CD14-positive monocyte (primary cell): ENCODE measurements at regions not wholly inside any gene's neighbourhood (a gene's known extent, or its start where the extent isn't known, plus 50 kb on each side); places are given as distances from the start of the nearest gene placed in this dataset.

Experiments used
- DNase-seq, 3 donors: peaks; one replicate each; pipeline ENCODE4 v3.0.0-alpha.2; 2011 to 2022
- H2AFZ ChIP-seq: 2 replicates; pipeline ENCODE4 v1.6.0; 2012; ENCODE audit warnings: mild to moderate bottlenecking, low read depth, low read length, inconsistent platforms; ENCODE audit not compliant: insufficient read depth, poor library complexity, severe bottlenecking
- H3K27ac ChIP-seq, 2 donors: 1 replicate in 1 of 2; 2 replicates in 1 of 2; pipeline ENCODE4 v1.5.1; 2012 to 2013; ENCODE audit warnings: low read length in 2 of 2, control low read depth in 1 of 2, inconsistent platforms in 1 of 2, low read depth in 1 of 2, mild to moderate bottlenecking in 1 of 2
- H3K27me3 ChIP-seq, 2 donors: one replicate each; pipeline versions ENCODE4 v1.6.0 to v1.6.1; 2011 to 2013; ENCODE audit warnings: low read length in 2 of 2; ENCODE audit not compliant: control insufficient read depth in 2 of 2, insufficient read depth in 2 of 2
- H3K36me3 ChIP-seq, 2 donors: replicated peaks in 1 of 2; 1 replicate in 1 of 2; 2 replicates in 1 of 2; pipeline versions ENCODE4 v1.5.1 to v1.6.1; 2012 to 2013; ENCODE audit warnings: low read length in 2 of 2, control low read depth in 1 of 2, inconsistent platforms in 1 of 2, mild to moderate bottlenecking in 1 of 2; ENCODE audit not compliant: insufficient read depth in 2 of 2, control insufficient read depth in 1 of 2
- H3K4me1 ChIP-seq, 2 donors: 1 replicate in 1 of 2; 2 replicates in 1 of 2; pipeline versions ENCODE4 v1.5.1 to v1.6.1; 2012 to 2013; ENCODE audit warnings: low read length in 2 of 2, control low read depth in 1 of 2, inconsistent platforms in 1 of 2, mild to moderate bottlenecking in 1 of 2, moderate library complexity in 1 of 2; ENCODE audit not compliant: insufficient read depth in 2 of 2, control insufficient read depth in 1 of 2
- H3K4me2 ChIP-seq: replicated peaks from 2 replicates; pipeline ENCODE3; 2012; ENCODE audit warnings: low read length, moderate library complexity, mild to moderate bottlenecking; ENCODE audit not compliant: poor library complexity, severe bottlenecking; ENCODE audit errors: extremely low read depth
- H3K4me3 ChIP-seq, 3 experiments: fragments of 200-600 bp in 1 of 3; sonication (generic) in 1 of 3; replicated peaks in 1 of 3; 1 replicate in 2 of 3; 2 replicates in 1 of 3; pipeline ENCODE4 v1.5.1; 2011 to 2013; ENCODE audit warnings: low read length in 3 of 3, mild to moderate bottlenecking in 3 of 3, control low read depth in 2 of 3, low read depth in 2 of 3, inconsistent platforms in 1 of 3, moderate library complexity in 1 of 3
- H3K79me2 ChIP-seq: 2 replicates; pipeline ENCODE4 v1.6.0; 2012; ENCODE audit warnings: mild to moderate bottlenecking, control low read depth, inconsistent platforms, low read length, moderate library complexity; ENCODE audit not compliant: insufficient read depth
- H3K9ac ChIP-seq: 2 replicates; pipeline ENCODE4 v1.6.0; 2017; ENCODE audit warnings: low read length, mild to moderate bottlenecking; ENCODE audit not compliant: insufficient read depth, poor library complexity, severe bottlenecking
- H3K9me3 ChIP-seq, 2 donors: replicated peaks in 1 of 2; 1 replicate in 1 of 2; 2 replicates in 1 of 2; pipeline versions ENCODE4 v1.5.1 to v1.6.1; 2012 to 2013; ENCODE audit warnings: low read length in 2 of 2, control low read depth in 1 of 2; ENCODE audit not compliant: control insufficient read depth in 1 of 2, insufficient read depth in 1 of 2
- H4K20me1 ChIP-seq: 2 replicates; pipeline ENCODE4 v1.6.0; 2012; ENCODE audit warnings: mild to moderate bottlenecking, low read length, control low read depth, moderate library complexity; ENCODE audit not compliant: insufficient read depth
- H3K27ac Mint-ChIP-seq, 7 donors: one replicate each; pipeline ENCODE4 v1.8.0; 2020; ENCODE audit warnings: mild to moderate bottlenecking in 7 of 7, mixed read lengths in 7 of 7, moderate library complexity in 6 of 7, inconsistent platforms in 2 of 7
- H3K27me3 Mint-ChIP-seq, 3 donors: one replicate each; pipeline ENCODE4 v1.8.0; 2021 to 2022; ENCODE audit warnings: low read depth in 3 of 3, mild to moderate bottlenecking in 3 of 3, mixed read lengths in 3 of 3, moderate library complexity in 3 of 3, inconsistent platforms in 1 of 3
- H3K36me3 Mint-ChIP-seq, 2 donors: one replicate each; pipeline ENCODE4 v1.8.0; 2020; ENCODE audit warnings: mixed read lengths in 2 of 2, inconsistent platforms in 1 of 2, mild to moderate bottlenecking in 1 of 2
- H3K4me1 Mint-ChIP-seq: one replicate; pipeline ENCODE4 v1.8.0; 2020; ENCODE audit warnings: mild to moderate bottlenecking, mixed read lengths
- H3K4me3 Mint-ChIP-seq, 2 donors: one replicate each; pipeline ENCODE4 v1.8.0; 2020; ENCODE audit warnings: mild to moderate bottlenecking in 2 of 2, mixed read lengths in 2 of 2, moderate library complexity in 1 of 2
- H3K9me3 Mint-ChIP-seq, 7 donors: one replicate each; pipeline ENCODE4 v1.8.0; 2020 to 2022; ENCODE audit warnings: mixed read lengths in 7 of 7, mild to moderate bottlenecking in 6 of 7, moderate library complexity in 6 of 7, inconsistent platforms in 2 of 7
- WGBS: methylation state at CpG from one replicate; pipeline ENCODE4 v1.1.5; 2013; ENCODE audit warnings: missing lambda C conversion rate; ENCODE audit not compliant: insufficient coverage; 5-methylcytosine and 5-hydroxymethylcytosine counted together
- intact Hi-C, 2 donors: fragments of 100-400 bp; cut with micrococcal nuclease; formaldehyde crosslinking; loops; one replicate each; pipeline versions ENCODE4 v1.15.0 to v1.15.1; 2023
- TF ChIP-seq, protein P1 (sequence below): fragments of 200-600 bp; IDR thresholded peaks from one replicate; pipeline ENCODE4 v1.8.0; 2022; ENCODE audit warnings: antibody characterized with exemption, mild to moderate bottlenecking

DNA sequence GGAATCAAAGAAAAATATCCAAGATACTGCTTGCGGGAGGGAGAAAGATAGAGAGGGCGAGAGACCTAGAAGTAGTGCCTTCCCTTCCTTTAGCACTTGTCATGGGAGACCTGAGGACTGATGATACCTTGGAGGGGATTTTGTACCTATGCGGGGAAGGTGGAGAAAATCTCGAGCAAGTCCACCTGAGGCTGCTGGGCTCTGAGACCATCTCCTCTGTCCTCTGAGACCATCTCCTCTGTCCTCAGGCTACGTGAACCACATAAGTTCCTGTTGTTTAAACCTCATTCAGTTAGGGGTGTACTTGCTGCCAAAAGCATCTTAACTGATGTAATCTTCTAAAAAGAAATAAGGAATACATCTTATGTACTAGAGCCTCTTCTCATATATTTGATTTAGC is 164.9 kb downstream of the NR2F2 start:
- DNase-seq: no peak
- Mint-ChIP-seq H3K27me3 (peaks cover 1 to 5% (median 2%) of the 10 kb centered on the region in 3 donors), H3K36me3 (no peaks in the 10 kb centered on the region), H3K4me3 (no peak overlapping the region), H3K4me1 (peaks cover 32% of the 10 kb centered on the region), H3K27ac (peak overlapping the region in 2 of 7 donors; percentile 8 to 37), H3K9me3 (peaks cover 6 to 26% (median 9%) of the 10 kb centered on the region in 7 donors)
- H3K4me3 ChIP-seq: no peak overlapping the region
- TF ChIP-seq, protein P1, sequence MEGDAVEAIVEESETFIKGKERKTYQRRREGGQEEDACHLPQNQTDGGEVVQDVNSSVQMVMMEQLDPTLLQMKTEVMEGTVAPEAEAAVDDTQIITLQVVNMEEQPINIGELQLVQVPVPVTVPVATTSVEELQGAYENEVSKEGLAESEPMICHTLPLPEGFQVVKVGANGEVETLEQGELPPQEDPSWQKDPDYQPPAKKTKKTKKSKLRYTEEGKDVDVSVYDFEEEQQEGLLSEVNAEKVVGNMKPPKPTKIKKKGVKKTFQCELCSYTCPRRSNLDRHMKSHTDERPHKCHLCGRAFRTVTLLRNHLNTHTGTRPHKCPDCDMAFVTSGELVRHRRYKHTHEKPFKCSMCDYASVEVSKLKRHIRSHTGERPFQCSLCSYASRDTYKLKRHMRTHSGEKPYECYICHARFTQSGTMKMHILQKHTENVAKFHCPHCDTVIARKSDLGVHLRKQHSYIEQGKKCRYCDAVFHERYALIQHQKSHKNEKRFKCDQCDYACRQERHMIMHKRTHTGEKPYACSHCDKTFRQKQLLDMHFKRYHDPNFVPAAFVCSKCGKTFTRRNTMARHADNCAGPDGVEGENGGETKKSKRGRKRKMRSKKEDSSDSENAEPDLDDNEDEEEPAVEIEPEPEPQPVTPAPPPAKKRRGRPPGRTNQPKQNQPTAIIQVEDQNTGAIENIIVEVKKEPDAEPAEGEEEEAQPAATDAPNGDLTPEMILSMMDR: no peak
- H3K9ac ChIP-seq: peak overlapping the region; percentile 9
- no peaks in the 10 kb centered on the region for H3K27me3 ChIP-seq
- no peaks in the 10 kb centered on the region for H3K36me3 ChIP-seq
- H3K9me3 ChIP-seq: no peaks in the 10 kb centered on the region
- no peak overlapping the region for H3K27ac ChIP-seq
- 80% methylated on average over 1 of the region's 5 CpGs for WGBS
- H3K79me2 ChIP-seq: no peaks in the 10 kb centered on the region
- H3K4me1 ChIP-seq: peaks cover 16 to 17% of the 10 kb centered on the region in 2 donors
- H4K20me1 ChIP-seq: no peaks in the 10 kb centered on the region
- intact Hi-C loops: no loop called here
- peak overlapping the region; percentile 3 for H2AFZ ChIP-seq
- H3K4me2 ChIP-seq: peak overlapping the region; percentile 27

DNA sequence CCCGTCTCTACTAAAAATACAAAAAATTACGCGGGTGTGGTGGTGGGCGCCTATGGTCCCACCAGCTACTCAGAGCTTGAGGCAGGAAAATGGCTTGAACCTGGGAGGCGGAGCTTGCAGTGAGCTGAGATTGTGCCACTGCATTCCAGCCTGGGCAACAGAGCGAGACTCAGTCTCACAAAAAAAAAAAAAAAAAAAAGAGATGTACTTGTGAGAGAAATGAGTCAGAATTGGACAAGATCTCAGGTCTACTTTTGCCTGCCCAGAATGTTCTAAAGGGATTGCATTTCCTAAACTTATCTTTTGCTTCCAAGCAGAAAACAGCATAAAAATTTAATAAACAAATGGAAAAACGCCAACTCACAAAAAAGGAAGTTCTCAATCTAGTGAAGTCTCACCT is 167.5 kb downstream of the NR2F2 start:
- Mint-ChIP-seq H3K27ac (no peak overlapping the region), H3K4me3 (no peak overlapping the region), H3K36me3 (no peaks in the 10 kb centered on the region), H3K9me3 (peaks cover 2 to 10% (median 6%) of the 10 kb centered on the region in 7 donors), H3K4me1 (peaks cover 26% of the 10 kb centered on the region), H3K27me3 (peaks cover 0 to 3% (median 2%) of the 10 kb centered on the region in 3 donors)
- H3K36me3 ChIP-seq: no peaks in the 10 kb centered on the region
- 50% methylated on average over 2 of the region's 7 CpGs for WGBS
- no peak for DNase-seq
- no peaks in the 10 kb centered on the region for H3K79me2 ChIP-seq
- no peaks in the 10 kb centered on the region for H4K20me1 ChIP-seq
- peaks cover 16 to 17% of the 10 kb centered on the region in 2 donors for H3K4me1 ChIP-seq
- intact Hi-C loops: no loop called here
- TF ChIP-seq, protein P1: no peak
- no peak overlapping the region for H3K9ac ChIP-seq
- no peaks in the 10 kb centered on the region for H3K27me3 ChIP-seq
- no peak overlapping the region for H2AFZ ChIP-seq
- H3K4me3 ChIP-seq: no peak overlapping the region
- H3K9me3 ChIP-seq: no peaks in the 10 kb centered on the region
- H3K27ac ChIP-seq: no peak overlapping the region
- no peak overlapping the region for H3K4me2 ChIP-seq
